AG10803 (cell line): ENCODE measurements at regions not wholly inside any gene's neighbourhood (a gene's known extent, or its start where the extent isn't known, plus 50 kb on each side); places are given as distances from the start of the nearest gene placed in this dataset.

Source experiments
- DNase-seq: peaks from one replicate; pipeline ENCODE4 v3.0.0; 2010; ENCODE audit warnings: low read depth
- H3K4me3 ChIP-seq: 2 replicates; pipeline ENCODE4 v1.5.1; 2011; ENCODE audit warnings: mild to moderate bottlenecking, low read length, control low read depth
- CTCF ChIP-seq: conservative IDR thresholded peaks from 2 replicates; pipeline ENCODE4 v1.5.1; 2011; ENCODE audit warnings: mild to moderate bottlenecking, low read length, control low read depth, inconsistent platforms

DNA sequence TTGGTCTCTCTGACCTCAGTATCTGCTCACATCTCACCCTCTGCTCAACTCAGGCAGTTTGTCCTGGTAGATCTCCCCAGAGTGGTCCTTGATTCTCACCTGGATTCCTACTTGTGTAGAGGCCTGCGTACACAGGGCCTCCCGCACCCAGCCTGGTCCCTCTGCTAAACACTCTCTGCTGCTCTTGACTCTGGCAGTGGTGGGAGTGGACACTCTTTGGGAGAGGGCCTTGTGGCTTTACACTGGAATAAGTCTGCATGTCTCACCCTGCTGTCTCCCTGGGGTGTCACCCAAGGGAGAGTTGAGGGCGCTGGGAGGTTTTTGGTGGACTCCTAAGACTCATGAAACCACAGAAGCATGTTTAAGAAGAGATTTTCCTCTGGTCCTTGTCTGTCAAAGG lies 57.3 kb upstream of the ECI2 start:
- no peak for DNase-seq
- H3K4me3 ChIP-seq: no peak overlapping the region
- no peak for TF ChIP-seq CTCF

DNA sequence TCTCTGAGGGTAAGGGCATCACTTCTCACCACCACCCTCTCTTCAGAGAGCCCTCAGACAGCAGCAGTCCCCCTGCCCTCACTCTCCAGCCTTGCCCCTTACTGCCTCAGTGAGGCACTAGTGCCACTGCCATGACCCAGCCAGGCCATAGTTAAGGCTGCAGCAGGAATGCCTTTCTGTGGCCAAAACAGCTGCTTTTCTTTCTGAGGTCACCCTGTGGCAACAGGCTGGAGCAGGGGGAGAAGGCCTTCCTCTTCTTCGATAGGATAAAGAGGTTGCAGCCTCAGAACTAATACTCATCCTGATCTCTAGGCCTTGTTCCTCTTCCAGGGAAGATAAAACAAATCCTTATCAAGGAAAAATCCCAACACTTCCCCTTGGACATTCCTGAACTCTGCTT lies 56.8 kb upstream of the ECI2 start:
- TF ChIP-seq CTCF: no peak
- H3K4me3 ChIP-seq: no peak overlapping the region
- DNase-seq: peak; percentile 22

DNA sequence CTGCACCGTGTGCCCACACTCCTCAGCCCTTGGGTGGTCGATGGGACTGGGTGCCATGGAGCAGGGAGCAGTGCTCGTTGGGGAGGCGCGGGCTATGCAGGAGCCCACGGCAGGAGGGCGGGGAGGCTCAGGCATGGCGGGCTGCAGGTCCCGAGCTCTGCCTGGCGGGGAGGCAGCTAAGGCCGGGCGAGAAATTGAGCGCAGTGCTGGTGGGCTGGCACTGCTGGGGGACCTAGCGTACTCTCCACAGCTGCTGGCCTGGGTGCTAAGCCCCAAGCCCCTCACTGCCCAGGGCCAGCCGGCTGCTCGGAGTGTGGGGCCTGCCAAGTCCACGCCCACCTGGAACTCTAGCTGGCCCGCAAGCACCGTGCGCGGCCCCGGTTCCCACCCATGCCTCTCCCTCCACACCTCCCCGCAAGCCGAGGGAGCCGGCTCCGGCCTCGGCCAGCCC lies 55.9 kb upstream of the ECI2 start:
- TF ChIP-seq CTCF: no peak
- no peak for DNase-seq
- no peak overlapping the region for H3K4me3 ChIP-seq

GRCh38 chr6:4189249-4189648 lies 53.9 kb upstream of the ECI2 start:
- no peak for TF ChIP-seq CTCF
- DNase-seq: no peak

GRCh38 chr6:4188801-4189200 lies 53.4 kb upstream of the ECI2 start:
- no peak for DNase-seq
- no peak overlapping the region for H3K4me3 ChIP-seq
- TF ChIP-seq CTCF: no peak

More at GRCh38 chr6:4189249-4189648, 53.9 kb upstream of the ECI2 start:
- no peak overlapping the region for H3K4me3 ChIP-seq

GRCh38 chr6:4187480-4187879 lies 52.1 kb upstream of the ECI2 start:
- no peak for TF ChIP-seq CTCF
- H3K4me3 ChIP-seq: no peak overlapping the region
- no peak for DNase-seq

DNA sequence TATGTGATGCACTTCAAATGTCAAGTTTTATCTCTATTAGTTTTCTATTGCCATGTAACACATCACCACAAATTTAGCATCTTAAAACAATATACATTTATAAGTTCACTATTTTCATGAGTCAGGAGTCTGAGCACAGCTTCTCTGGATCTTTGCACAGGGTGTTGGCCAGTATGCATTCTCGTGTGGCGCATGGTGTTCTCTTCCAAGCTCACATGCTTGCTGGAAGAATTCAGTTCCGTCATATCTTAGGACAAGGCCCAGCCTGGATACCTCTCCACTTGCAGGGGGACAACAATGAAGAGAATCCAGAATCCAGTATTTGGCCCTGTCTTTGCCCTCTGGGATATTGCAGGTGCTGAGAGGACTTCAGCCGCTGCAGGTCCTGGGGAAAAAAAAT lies 51.0 kb upstream of the ECI2 start:
- no peak for DNase-seq
- TF ChIP-seq CTCF: no peak
- H3K4me3 ChIP-seq: no peak overlapping the region
